ENCODE measurements at regions not wholly inside any gene's neighbourhood (a gene's known extent, or its start where the extent isn't known, plus 50 kb on each side); places are given as distances from the start of the nearest gene placed in this dataset.

GRCh38 chr5:1666812-1667588 is 132.6 kb downstream of the MRPL36 start:
- Histone ChIP-seq H3K9ac (ENCODE audit: insufficient read length, low read depth) (no peak overlapping the region), H3K27me3 (ENCODE audit: insufficient read depth, insufficient read length) (peaks cover 36% of the 10 kb centered on the region), H3K4me3 (ENCODE audit: insufficient read length, low read depth) (no peak overlapping the region)

GRCh38 chr5:1666221-1666620 is 133.4 kb downstream of the MRPL36 start:
- H3K9me3 ChIP-seq (ENCODE audit: insufficient read depth, low read length), result no peaks in the 10 kb centered on the region
- peaks cover 36% of the 10 kb centered on the region for H3K27me3 ChIP-seq (ENCODE audit: insufficient read depth, insufficient read length)
- H3K9ac ChIP-seq (ENCODE audit: insufficient read length, low read depth), result no peak overlapping the region
- no peak overlapping the region for H3K4me3 ChIP-seq (ENCODE audit: insufficient read length, low read depth)
- H3K4me1 ChIP-seq (ENCODE audit: insufficient read depth, insufficient read length), result peaks cover 4% of the 10 kb centered on the region
- TF ChIP-seq SUZ12 (IDR thresholded peaks at IDR 0.05; ENCODE audit: extremely low read depth, insufficient read depth, insufficient read length), result no peak
- no peak for TF ChIP-seq YY1 (IDR thresholded peaks at IDR 0.05; ENCODE audit: insufficient read depth, insufficient read length)
- TF ChIP-seq ZNF274 (IDR thresholded peaks at IDR 0.05; ENCODE audit: low read depth, low read length), result no peak
- no peak for DNase-seq (ENCODE audit: low read depth, low spot score)
- no peaks in the 10 kb centered on the region for H3K36me3 ChIP-seq (ENCODE audit: insufficient read depth, insufficient read length, low read length)

More at GRCh38 chr5:1666812-1667588, 132.6 kb downstream of the MRPL36 start:
- DNase-seq (ENCODE audit: low read depth, low spot score), result peak; percentile 55
- Histone ChIP-seq H3K4me1 (ENCODE audit: insufficient read depth, insufficient read length) (peaks cover 4% of the 10 kb centered on the region), H3K9me3 (ENCODE audit: insufficient read depth, low read length) (no peaks in the 10 kb centered on the region), H3K36me3 (ENCODE audit: insufficient read depth, insufficient read length, low read length) (no peaks in the 10 kb centered on the region)
- no peak for TF ChIP-seq ZNF274 (IDR thresholded peaks at IDR 0.05; ENCODE audit: low read depth, low read length)
- TF ChIP-seq SUZ12 (IDR thresholded peaks at IDR 0.05; ENCODE audit: extremely low read depth, insufficient read depth, insufficient read length), result no peak
- TF ChIP-seq YY1 (IDR thresholded peaks at IDR 0.05; ENCODE audit: insufficient read depth, insufficient read length), result no peak

- H3K9ac ChIP-seq (ENCODE audit: insufficient read length, low read depth), result no peak overlapping the region
- TF ChIP-seq SUZ12 (IDR thresholded peaks at IDR 0.05; ENCODE audit: extremely low read depth, insufficient read depth, insufficient read length) (no peak), YY1 (IDR thresholded peaks at IDR 0.05; ENCODE audit: insufficient read depth, insufficient read length) (no peak), ZNF274 (IDR thresholded peaks at IDR 0.05; ENCODE audit: low read depth, low read length) (no peak)
- no peaks in the 10 kb centered on the region for H3K36me3 ChIP-seq (ENCODE audit: insufficient read depth, insufficient read length, low read length)
- H3K27me3 ChIP-seq (ENCODE audit: insufficient read depth, insufficient read length), result peaks cover 36% of the 10 kb centered on the region
- no peak overlapping the region for H3K4me3 ChIP-seq (ENCODE audit: insufficient read length, low read depth)
- DNase-seq (ENCODE audit: low read depth, low spot score), result no peak
- no peaks in the 10 kb centered on the region for H3K9me3 ChIP-seq (ENCODE audit: insufficient read depth, low read length)
- H3K4me1 ChIP-seq (ENCODE audit: insufficient read depth, insufficient read length), result peaks cover 4% of the 10 kb centered on the region
Observed at GRCh38 chr5:1665803-1666202, 133.8 kb downstream of the MRPL36 start.

- Histone ChIP-seq H3K27me3 (ENCODE audit: insufficient read depth, insufficient read length) (peaks cover 36% of the 10 kb centered on the region), H3K9ac (ENCODE audit: insufficient read length, low read depth) (no peak overlapping the region), H3K36me3 (ENCODE audit: insufficient read depth, insufficient read length, low read length) (no peaks in the 10 kb centered on the region), H3K4me3 (ENCODE audit: insufficient read length, low read depth) (no peak overlapping the region), H3K9me3 (ENCODE audit: insufficient read depth, low read length) (no peaks in the 10 kb centered on the region), H3K4me1 (ENCODE audit: insufficient read depth, insufficient read length) (peaks cover 4% of the 10 kb centered on the region)
- DNase-seq (ENCODE audit: low read depth, low spot score), result no peak
- TF ChIP-seq SUZ12 (IDR thresholded peaks at IDR 0.05; ENCODE audit: extremely low read depth, insufficient read depth, insufficient read length), result no peak
- TF ChIP-seq ZNF274 (IDR thresholded peaks at IDR 0.05; ENCODE audit: low read depth, low read length), result no peak
- no peak for TF ChIP-seq YY1 (IDR thresholded peaks at IDR 0.05; ENCODE audit: insufficient read depth, insufficient read length)
Observed at GRCh38 chr5:1665231-1665630, 134.4 kb downstream of the MRPL36 start.

- H3K9ac ChIP-seq (ENCODE audit: insufficient read length, low read depth), result no peak overlapping the region
- H3K4me3 ChIP-seq (ENCODE audit: insufficient read length, low read depth), result no peak overlapping the region
- DNase-seq (ENCODE audit: low read depth, low spot score), result no peak
- H3K4me1 ChIP-seq (ENCODE audit: insufficient read depth, insufficient read length), result peaks cover 2% of the 10 kb centered on the region
- no peaks in the 10 kb centered on the region for H3K9me3 ChIP-seq (ENCODE audit: insufficient read depth, low read length)
- no peak for TF ChIP-seq ZNF274 (IDR thresholded peaks at IDR 0.05; ENCODE audit: low read depth, low read length)
- no peaks in the 10 kb centered on the region for H3K36me3 ChIP-seq (ENCODE audit: insufficient read depth, insufficient read length, low read length)
- peaks cover 22% of the 10 kb centered on the region for H3K27me3 ChIP-seq (ENCODE audit: insufficient read depth, insufficient read length)
Observed at GRCh38 chr5:1663186-1663585, 136.5 kb downstream of the MRPL36 start.

- no peak overlapping the region for H3K9ac ChIP-seq (ENCODE audit: insufficient read length, low read depth)
- no peak overlapping the region for H3K4me3 ChIP-seq (ENCODE audit: insufficient read length, low read depth)
- no peak for TF ChIP-seq SUZ12 (IDR thresholded peaks at IDR 0.05; ENCODE audit: extremely low read depth, insufficient read depth, insufficient read length)
- no peak for TF ChIP-seq ZNF274 (IDR thresholded peaks at IDR 0.05; ENCODE audit: low read depth, low read length)
- no peak for TF ChIP-seq YY1 (IDR thresholded peaks at IDR 0.05; ENCODE audit: insufficient read depth, insufficient read length)
- H3K9me3 ChIP-seq (ENCODE audit: insufficient read depth, low read length), result no peaks in the 10 kb centered on the region
- DNase-seq (ENCODE audit: low read depth, low spot score), result no peak
- H3K4me1 ChIP-seq (ENCODE audit: insufficient read depth, insufficient read length), result no peaks in the 10 kb centered on the region
- H3K36me3 ChIP-seq (ENCODE audit: insufficient read depth, insufficient read length, low read length), result no peaks in the 10 kb centered on the region
- peaks cover 16% of the 10 kb centered on the region for H3K27me3 ChIP-seq (ENCODE audit: insufficient read depth, insufficient read length)
Observed at GRCh38 chr5:1662559-1663085, 137.0 kb downstream of the MRPL36 start.

GRCh38 chr5:1661831-1662558 is 137.6 kb downstream of the MRPL36 start:
- Histone ChIP-seq H3K9me3 (ENCODE audit: insufficient read depth, low read length) (no peaks in the 10 kb centered on the region), H3K4me3 (ENCODE audit: insufficient read length, low read depth) (no peak overlapping the region), H3K36me3 (ENCODE audit: insufficient read depth, insufficient read length, low read length) (no peaks in the 10 kb centered on the region), H3K4me1 (ENCODE audit: insufficient read depth, insufficient read length) (no peaks in the 10 kb centered on the region), H3K27me3 (ENCODE audit: insufficient read depth, insufficient read length) (peaks cover 14% of the 10 kb centered on the region), H3K9ac (ENCODE audit: insufficient read length, low read depth) (no peak overlapping the region)
- no peak for TF ChIP-seq ZNF274 (IDR thresholded peaks at IDR 0.05; ENCODE audit: low read depth, low read length)
- TF ChIP-seq YY1 (IDR thresholded peaks at IDR 0.05; ENCODE audit: insufficient read depth, insufficient read length), result no peak
- TF ChIP-seq SUZ12 (IDR thresholded peaks at IDR 0.05; ENCODE audit: extremely low read depth, insufficient read depth, insufficient read length), result no peak
- no peak for DNase-seq (ENCODE audit: low read depth, low spot score)
